Skin epidermis (tissue), 12 donors: ENCODE measurements at regions not wholly inside any gene's neighbourhood (a gene's known extent, or its start where the extent isn't known, plus 50 kb on each side); places are given as distances from the start of the nearest gene placed in this dataset.
"Not testable (repeated sequence)": the region's sequence is repeated elsewhere in the genome, so short reads cannot be mapped to it uniquely, and the experiment has no call there.

Experiments used
- H3K27ac ChIP-seq, 21 experiments: fragments of 200-600 bp; sonication (generic) in 11 of 21; one replicate each; pipeline ENCODE4 v1.5.0; 2020; ENCODE audit warnings: mild to moderate bottlenecking in 3 of 21, inconsistent platforms in 2 of 21, moderate library complexity in 2 of 21
- H3K4me3 ChIP-seq, 7 experiments: fragments of 200-600 bp; sonication (generic) in 2 of 7; one replicate each; pipeline ENCODE4 v1.5.0; 2020; ENCODE audit warnings: inconsistent platforms in 2 of 7, mild to moderate bottlenecking in 2 of 7, moderate library complexity in 1 of 7

DNA sequence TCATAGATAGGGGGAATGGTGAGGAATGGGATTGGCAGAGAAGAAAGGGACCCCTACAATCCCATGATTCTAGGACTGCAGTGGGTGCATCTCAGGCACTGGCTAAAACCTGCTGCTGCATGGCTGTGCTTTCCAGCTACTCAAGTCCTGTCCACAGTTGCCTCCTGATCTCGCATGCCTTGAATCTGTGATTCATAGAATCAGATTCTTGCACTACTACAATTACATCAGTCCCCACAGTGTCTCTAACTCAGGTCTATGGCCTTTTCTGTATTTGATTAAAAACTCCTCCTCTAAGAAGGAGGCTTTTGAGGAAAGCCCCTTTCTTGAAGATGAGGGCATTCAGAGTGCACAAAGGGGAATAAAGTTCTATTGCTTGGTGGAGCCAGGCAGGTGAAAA lies 117.4 kb downstream of the LRATD1 start:
- Histone ChIP-seq H3K27ac (no peak overlapping the region), H3K4me3 (no peak overlapping the region)

DNA sequence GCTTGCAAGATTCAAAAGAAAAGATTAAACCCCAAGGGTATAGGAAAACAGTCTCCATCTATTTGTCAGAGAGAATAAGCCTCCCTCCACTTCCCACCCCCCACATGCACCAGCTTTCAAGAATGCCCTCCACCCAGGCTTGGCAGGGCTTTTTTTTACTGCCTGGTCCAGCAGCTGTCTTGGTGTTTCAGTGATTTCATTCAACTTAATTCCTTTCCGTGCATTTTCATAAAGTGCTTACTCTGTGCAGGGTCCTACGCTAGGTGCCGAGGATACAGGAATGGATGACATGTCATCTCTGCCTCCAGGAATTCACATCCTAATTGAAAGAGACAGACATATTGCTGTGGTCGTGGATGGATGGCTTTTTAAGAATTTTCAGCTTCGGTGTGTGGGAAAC lies 117.9 kb downstream of the LRATD1 start:
- H3K27ac ChIP-seq: no peak overlapping the region
- no peak overlapping the region for H3K4me3 ChIP-seq

DNA sequence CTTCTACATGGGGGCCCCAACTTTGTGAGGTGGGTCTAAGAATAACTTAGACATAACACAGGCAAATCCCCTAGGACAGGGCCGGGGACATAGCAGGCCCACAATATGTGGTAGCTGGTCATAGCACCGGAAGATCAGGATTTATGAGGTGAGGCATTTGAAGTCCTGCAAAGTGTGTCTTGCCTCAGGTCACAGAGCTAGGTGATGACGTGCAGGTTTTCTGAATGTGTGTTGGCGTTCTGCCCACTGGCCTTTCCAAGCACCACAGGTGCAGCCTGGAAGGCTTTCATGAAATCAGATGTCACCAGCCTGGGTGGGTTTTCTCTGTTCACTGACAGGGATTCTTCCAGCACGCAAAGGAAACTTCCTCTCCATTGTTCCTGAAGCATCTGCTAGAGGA lies 119.1 kb downstream of the LRATD1 start:
- Histone ChIP-seq H3K27ac (no peak overlapping the region), H3K4me3 (no peak overlapping the region)

DNA sequence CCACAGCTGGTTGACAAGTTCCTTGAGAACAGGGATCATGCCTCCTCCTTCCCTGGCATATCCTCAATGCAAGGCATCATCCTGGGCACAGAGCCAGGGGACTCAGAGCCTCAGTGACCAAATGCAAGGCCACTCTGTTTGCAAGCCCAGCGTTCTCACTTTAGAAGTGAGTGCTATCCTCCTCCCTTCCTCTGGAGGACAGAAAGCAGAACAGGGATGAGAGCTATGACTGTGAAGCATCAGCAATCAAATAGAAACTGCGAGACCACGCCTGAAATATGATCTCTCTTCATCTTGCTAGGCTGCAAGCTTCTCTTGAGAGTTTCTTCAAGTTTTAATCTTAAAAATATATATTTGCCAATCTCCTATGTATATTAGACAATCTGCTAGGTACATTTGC lies 119.8 kb downstream of the LRATD1 start:
- H3K4me3 ChIP-seq: no peak overlapping the region
- H3K27ac ChIP-seq: no peak overlapping the region

DNA sequence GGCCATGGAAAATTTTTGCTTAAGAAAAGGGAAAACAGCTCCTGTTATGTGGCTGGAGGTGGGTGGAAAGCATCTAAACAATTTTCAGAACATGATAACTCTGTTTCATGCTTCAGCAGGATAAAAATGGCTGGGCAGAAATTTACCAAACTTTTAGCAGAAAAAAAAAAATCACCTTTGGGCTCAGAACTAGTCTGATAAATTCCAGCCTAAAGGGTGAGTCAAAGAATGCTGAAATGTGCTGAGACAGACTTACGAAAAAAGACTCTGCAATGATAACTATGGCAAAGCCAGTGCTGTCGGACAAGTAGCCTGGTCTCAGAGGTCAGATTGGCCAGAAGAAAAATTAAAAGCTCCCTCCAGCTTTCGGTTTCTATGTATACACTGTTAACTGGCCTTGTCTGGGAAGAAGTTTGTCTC lies 123.6 kb downstream of the LRATD1 start:
- H3K4me3 ChIP-seq: no peak overlapping the region
- H3K27ac ChIP-seq: peak overlapping the region in 5 of 21 experiments; percentile 8 to 69 (median 20)

DNA sequence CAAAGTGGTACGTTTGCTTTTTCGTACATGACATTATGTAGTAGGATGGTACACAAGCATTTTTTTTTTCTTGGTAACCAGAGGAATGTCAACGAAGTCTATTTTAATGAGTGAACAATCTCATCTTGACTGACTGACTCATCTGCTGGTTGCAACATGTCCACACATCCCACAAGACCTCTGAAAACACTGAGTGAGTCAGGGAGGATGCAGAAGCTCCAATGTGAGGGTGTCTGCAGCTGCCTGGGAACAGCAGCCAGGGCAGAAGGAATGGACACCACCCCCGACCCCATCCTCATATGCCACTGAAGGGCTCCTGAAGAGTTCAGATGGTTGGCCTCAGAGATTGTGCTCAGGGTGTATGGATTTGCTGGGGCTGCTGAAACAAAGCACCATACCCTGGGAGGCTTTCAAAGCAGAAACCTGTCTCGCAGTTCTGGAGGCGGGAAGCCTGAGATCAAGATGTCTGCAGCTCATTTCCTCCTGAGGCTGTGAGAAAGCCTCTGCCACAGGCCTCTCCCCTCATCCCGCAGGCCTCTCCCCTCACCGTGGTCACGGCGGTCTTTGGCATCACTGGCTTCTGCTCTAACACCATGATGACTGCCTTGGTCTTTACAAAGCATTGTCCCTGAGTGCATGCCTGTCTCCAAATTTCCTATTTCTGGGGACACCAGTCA lies 124.6 kb downstream of the LRATD1 start:
- H3K27ac ChIP-seq: peak overlapping the region in 6 of 21 experiments; percentile 8 to 69 (median 32)
- no peak overlapping the region for H3K4me3 ChIP-seq

DNA sequence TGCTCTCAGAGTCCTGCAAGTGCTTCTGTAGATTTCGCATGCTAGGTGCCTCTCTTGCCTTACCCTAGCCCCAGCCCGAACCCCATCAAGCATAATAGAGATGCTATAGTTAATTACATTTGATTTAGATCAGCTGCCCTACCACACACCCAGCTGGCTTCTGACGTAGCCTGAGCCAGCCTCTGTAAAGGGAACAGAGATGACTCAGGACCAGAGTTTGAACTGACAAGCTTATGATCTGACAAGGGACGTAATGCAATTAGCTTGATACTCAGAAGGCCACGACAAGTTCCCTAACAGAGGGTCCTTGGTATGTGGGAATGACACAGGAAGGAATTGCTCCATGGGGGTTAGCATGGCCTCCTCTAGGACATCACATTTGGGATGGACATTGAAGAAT lies 126.6 kb downstream of the LRATD1 start:
- no peak overlapping the region for H3K27ac ChIP-seq
- H3K4me3 ChIP-seq: no peak overlapping the region

DNA sequence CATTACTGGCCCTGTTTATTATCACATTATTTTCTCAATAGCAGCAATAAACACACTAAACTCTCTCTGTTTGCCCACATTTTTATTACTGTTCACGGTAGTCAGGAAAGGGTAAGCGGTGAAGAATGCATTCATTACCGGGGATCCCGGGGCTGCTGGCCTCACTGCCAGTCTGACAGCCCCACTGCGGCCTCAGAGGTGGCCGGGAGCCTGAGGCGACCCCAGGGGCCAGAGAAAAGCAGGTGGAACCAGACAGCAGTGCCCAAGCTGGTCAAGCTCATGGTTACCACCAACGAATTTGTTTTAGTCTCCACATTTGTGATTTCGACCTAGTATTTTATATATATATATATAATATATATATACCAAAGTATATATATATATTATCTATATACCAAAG lies 127.7 kb downstream of the LRATD1 start:
- no peak overlapping the region for H3K4me3 ChIP-seq
- no peak overlapping the region for H3K27ac ChIP-seq

DNA sequence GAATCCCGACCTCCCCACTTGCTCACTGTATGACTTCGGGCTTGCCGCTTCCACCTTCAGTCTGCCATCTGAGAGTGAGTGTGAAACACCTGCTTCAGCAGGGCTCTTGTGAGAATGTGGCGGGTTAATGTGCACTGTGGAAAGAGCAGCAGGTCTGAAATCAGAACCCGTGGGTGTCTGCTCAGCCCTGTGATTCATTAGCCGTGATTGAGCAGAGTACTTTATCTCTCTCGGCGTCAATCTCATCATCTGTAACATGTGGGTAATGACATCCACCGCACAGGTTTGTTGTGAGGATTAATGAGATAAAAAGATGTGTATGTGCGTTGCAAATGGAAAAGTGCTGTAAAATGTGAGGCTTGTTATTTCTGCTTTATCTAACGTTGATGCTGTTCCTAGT lies 128.6 kb downstream of the LRATD1 start:
- Histone ChIP-seq H3K4me3 (no peak overlapping the region), H3K27ac (no peak overlapping the region)

DNA sequence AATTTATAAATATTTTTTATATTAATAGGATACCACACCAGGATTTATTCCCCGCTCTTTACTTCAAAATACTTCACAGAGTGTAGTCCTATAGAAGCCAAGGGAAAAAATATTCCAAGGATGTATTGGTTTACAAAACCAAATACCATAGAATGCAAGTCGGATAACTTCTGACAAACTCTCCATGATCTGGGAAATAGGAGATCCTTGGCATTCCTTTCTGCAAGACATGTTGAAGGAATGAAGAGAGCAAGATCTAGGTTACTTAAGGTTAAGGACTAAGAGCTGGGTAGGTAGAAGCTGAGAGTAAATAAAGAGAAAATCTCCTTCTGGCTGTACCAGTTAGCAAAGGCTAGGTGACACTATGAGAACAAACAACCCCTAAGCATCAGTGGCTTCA lies 141.2 kb downstream of the LRATD1 start:
- no peak overlapping the region for H3K27ac ChIP-seq
- H3K4me3 ChIP-seq: no peak overlapping the region

DNA sequence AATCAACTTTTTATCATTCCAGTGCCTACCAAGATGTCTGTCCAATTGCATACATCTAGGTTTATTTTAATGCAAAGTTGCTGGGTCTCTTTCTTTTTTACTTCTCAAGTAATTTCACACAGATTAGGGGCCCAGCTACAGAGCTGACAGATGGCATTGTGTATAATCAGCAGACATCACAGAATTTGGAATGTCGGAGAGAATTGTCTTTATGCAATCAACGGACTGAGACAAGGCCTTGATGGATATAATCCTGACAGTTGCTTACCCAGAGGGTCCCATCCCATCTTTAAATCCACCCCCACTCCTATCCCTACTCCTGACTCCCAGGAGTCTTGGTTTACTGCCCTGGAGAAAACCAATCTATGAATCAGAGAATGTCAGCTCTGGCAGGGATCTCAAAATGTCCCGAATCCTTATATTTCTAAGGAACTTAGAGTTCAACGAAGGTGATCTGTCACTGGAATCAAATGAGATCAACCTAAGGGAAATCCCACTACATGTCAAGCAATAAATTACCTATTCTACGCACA lies 142.0 kb downstream of the LRATD1 start:
- Histone ChIP-seq H3K27ac (no peak overlapping the region), H3K4me3 (no peak overlapping the region)

DNA sequence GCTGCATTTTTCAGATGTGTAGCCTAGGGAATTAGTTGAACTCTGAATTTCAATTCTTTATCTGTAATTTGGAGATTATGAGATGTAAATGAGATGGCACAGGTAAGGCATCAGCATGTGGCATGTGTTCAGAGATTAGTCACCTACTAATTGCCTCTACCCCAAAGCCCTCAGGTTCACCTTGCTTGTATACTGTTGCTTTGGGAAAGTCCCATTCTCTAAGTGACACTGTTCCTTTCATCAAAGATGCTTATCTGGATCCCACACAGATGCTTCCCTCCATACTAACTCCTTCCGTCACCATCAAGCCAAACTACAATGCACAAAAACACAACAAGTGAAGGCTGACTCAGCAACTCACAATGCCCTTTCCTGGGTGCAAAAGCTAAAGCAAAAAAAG lies 143.7 kb downstream of the LRATD1 start:
- Histone ChIP-seq H3K27ac (no peak overlapping the region), H3K4me3 (no peak overlapping the region)

DNA sequence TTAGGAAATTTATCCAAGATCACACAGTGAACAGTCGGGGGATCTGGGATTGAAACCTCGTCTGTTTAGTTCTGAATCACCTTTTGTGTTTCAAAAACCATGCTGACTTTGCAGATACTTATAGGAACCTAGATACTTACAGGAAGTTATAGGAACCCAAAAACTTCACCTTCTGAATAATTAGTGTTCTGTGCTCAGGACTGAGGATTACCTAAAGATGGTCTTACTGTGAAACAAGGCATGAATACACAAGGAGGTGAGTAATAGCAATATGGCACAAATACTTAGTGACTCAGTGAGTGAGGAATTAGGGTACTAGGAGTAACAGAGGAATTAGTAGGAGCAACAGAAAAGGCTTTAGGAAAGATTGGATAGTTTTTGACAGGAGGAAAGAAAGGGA lies 145.5 kb downstream of the LRATD1 start:
- no peak overlapping the region for H3K27ac ChIP-seq
- H3K4me3 ChIP-seq: no peak overlapping the region

DNA sequence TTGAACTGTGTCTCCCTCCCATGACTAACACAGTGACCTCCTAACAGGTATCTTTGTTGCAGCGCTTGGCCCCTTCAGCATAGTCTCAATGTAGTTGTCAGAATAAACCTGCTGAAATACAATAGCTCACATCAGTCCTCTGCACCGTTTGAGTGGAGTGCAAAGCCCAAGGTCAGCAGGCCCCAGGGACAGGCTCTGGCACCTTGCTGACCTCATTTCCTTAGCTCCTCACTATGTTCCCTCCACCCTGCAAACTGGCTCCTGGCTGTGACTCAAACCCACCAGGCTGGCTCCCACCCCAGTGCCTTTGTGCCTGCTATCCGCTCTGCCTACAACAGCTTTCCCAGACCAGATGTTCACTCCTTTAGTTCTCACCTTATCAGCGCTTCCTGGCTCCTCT lies 146.7 kb downstream of the LRATD1 start:
- Histone ChIP-seq H3K27ac (no peak overlapping the region), H3K4me3 (no peak overlapping the region)

DNA sequence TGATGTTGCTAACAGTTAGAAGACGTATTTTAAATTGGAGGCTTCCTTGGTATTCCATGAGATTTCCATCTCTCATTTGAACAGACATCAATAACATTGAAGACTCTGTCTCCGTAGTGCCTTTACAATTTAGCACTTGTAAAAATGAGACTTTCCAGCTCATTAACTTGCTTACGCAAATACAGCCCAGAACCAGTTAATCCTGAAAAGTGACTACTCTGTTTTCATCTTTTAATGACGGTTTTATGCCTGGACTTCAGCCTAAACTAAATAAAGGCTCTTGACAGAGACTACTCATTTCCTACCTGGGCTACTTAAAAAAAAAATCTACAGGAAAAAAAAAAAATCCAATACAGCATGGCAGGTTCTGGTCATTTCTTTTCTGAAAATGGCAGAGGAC lies 148.6 kb downstream of the LRATD1 start:
- Histone ChIP-seq H3K27ac (no peak overlapping the region), H3K4me3 (no peak overlapping the region)

DNA sequence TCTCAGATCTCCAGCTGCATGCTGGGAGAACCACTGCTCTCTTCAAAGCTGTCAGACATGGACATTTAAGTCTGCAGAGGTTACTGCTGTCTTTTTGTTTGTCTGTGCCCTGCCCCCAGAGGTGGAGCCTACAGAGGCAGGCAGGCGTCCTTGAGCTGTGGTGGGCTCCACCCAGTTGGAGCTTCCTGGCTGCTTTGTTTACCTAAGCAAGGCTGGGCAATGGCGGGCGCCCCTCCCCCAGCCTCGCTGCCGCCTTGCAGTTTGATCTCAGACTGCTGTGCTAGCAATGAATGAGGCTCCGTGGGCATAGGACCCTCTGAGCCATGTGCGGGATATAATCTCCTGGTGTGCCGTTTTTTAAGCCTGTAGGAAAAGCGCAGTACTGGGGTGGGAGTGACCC lies 156.3 kb downstream of the LRATD1 start:
- H3K27ac ChIP-seq, H3K4me3 ChIP-seq: not testable (repeated sequence)

DNA sequence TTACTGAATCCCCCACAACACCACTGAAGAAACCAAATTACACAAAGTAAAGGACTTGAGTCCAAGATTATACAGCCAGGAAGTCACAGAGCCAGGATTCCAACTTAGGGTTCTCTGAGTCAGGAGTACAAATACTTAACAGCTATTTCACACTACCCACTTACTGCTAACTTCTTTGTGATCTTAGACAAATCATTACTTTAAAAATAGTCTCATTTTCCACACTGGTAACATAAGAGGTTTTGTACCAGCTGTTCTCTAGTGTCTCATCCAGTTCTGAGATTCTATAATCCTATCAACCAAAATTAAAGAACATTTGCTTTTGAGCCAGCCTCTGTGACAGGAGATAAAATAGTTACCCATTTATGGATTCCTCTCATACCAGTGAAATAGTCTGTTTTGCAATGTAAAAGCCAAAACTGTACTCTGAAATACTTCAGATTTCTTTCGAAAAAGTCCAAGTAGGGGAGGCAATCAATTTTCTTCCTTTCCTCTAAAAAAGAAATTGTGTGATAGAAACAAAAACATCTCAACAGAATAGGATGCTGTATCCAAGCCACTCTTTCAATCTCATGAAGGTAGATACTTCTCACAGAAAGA lies 157.6 kb downstream of the LRATD1 start:
- peak overlapping the region in 1 of 21 experiments; percentile 16 for H3K27ac ChIP-seq
- H3K4me3 ChIP-seq: no peak overlapping the region

DNA sequence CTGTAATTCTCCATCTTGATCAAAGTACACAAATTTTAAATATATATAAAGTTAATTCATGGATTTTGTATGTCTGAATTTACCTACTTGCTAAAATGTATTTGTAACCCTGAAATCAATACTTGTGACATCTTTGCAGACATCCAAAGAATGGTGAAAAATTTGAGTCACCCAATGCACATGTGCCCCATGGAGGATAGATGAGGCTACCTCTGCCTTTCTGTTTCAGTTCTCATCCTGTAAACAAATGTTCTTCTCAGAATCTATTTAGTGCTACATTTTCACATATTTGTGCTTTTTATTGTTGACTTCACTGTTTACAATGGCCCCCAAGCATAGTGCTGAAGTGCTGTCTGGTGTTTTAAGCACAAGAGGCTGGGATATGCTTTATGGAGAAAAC lies 171.5 kb downstream of the LRATD1 start:
- Histone ChIP-seq H3K27ac (no peak overlapping the region), H3K4me3 (no peak overlapping the region)

DNA sequence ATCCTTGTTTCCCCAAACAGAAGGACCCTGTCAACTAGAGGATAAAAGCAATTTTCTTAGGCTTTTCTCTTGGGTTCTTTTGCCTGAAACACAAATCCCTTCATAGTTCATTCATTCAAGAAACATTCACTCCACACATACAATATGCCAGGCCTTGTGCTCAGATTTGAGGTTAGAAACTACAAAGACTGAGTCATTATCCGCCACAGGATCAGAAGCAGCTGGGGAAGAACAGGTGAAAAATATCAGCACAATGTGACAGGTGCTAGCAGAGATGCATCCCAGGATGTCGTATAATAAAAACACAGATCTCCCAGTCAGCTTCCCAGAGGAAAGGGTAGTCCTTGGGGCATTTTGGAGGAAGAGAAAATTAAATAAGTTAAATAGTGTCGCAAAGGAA lies 172.4 kb downstream of the LRATD1 start:
- Histone ChIP-seq H3K4me3 (no peak overlapping the region), H3K27ac (no peak overlapping the region)

DNA sequence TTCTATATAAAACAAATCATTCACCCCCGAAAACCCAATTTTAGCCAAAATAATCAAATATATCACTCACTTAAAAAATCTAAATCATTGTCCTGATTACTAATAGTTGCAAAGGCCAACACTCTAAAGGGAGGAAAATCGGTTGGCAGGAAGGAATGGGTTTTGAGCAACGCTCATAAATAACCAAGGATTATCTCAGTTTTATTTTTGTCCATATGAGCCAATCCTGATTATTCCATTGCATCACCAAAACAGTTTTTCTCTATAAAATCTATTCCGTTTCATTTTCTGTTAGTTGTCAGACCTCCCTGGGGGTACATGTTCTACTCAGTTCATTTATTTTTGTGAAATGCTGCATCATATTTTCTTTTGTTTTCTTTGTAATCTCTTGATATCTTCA lies 174.1 kb downstream of the LRATD1 start:
- no peak overlapping the region for H3K27ac ChIP-seq

DNA sequence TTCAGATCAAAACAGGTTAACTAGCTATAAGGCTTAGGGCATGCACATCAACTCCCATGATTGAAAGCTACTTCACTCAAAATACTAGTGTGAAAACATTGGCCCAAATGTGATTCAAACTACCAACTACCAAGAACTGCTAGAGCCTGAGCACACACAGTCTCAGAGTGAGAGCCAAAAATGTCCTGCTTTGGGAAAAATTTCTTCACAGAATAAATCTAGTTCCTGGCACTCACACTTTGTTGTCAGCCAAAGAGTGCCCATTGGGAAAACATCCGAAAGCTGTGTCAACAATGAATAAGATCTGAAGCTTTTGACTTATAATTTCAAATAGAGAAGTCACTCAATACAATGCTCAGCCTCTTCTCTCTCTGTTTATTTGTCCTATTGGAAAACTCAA lies 182.7 kb downstream of the LRATD1 start:
- no peak overlapping the region for H3K27ac ChIP-seq
- H3K4me3 ChIP-seq: no peak overlapping the region

More for the DNA sequence above, 174.1 kb downstream of the LRATD1 start:
- no peak overlapping the region for H3K4me3 ChIP-seq
